ENCODE measurements at regions not wholly inside any gene's neighbourhood (a gene's known extent, or its start where the extent isn't known, plus 50 kb on each side); places are given as distances from the start of the nearest gene placed in this dataset.

DNA sequence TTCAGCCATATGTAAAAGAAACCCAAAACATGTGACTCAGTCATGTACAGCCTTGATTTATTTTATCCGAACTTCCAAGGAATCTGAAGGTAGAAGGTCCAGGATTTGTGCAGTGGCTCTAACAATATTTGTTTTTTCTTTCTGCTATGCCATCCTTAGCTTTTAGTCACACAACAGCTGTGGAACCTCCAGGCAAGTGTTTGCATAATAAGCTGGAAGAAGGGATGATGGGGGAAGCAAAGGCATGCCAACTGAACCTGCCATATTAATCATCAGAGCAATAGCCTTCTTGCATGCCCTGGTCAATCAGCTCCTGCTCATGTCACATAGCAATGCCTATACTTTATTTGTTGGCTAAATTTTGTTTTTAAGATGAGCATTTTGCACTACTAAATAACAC lies 444.7 kb upstream of the ARPP21 start:
- ATAC-seq (ENCODE audit: low read depth in 2 of 2), result no peak
- H3K4me1 ChIP-seq (ENCODE audit: control insufficient read depth, insufficient read depth, low read length, poor library complexity, severe bottlenecking), result no peaks in the 10 kb centered on the region
- Mint-ChIP-seq H3K27me3 (no peaks in the 10 kb centered on the region), H3K9me3 (peaks cover 0 to 7% (median 3%) of the 10 kb centered on the region in 7 donors), H3K27ac (no peak overlapping the region), H3K36me3 (no peaks in the 10 kb centered on the region), H3K4me3 (no peak overlapping the region), H3K4me1 (no peaks in the 10 kb centered on the region)
- peaks cover 0 to 2% of the 10 kb centered on the region in 2 experiments for H3K9me3 ChIP-seq (ENCODE audit: control insufficient read depth in 2 of 2, low read length in 2 of 2)
- H3K27ac ChIP-seq (ENCODE audit: insufficient read depth, low read length, poor library complexity, severe bottlenecking), result no peak overlapping the region
- no peak overlapping the region for H3K4me3 ChIP-seq (ENCODE audit: low read depth, low read length)
- H3K36me3 ChIP-seq (ENCODE audit: control insufficient read depth, insufficient read depth, low read length), result no peaks in the 10 kb centered on the region
- DNase-seq, result no peak
- no peaks in the 10 kb centered on the region for H3K27me3 ChIP-seq (ENCODE audit: control insufficient read depth, insufficient read depth, low read length)

DNA sequence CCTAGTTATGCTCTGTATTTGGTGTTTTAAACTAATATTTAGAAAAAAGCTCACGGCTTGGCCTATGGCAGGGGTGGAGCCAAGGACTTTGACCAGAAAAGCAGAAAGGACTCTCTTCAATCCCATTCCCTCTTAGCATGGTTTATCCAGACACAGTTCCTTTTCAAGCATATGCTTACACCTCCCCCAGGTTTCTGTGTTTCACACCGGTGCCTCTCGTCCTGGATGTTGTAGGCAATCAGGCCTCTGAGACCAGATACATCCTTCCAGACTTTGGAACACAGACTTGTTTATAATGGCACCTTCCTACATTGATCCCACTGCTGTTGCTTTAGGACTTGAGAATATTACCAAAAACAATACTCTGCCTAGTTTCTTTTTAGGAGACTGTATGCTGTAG lies 440.5 kb upstream of the ARPP21 start:
- Mint-ChIP-seq H3K4me1 (no peaks in the 10 kb centered on the region), H3K27ac (no peak overlapping the region), H3K27me3 (no peaks in the 10 kb centered on the region), H3K4me3 (no peak overlapping the region), H3K9me3 (peaks cover 0 to 18% (median 5%) of the 10 kb centered on the region in 7 donors), H3K36me3 (no peaks in the 10 kb centered on the region)
- no peaks in the 10 kb centered on the region for H3K27me3 ChIP-seq (ENCODE audit: control insufficient read depth, insufficient read depth, low read length)
- H3K36me3 ChIP-seq (ENCODE audit: control insufficient read depth, insufficient read depth, low read length), result no peaks in the 10 kb centered on the region
- no peaks in the 10 kb centered on the region for H3K9me3 ChIP-seq (ENCODE audit: control insufficient read depth in 2 of 2, low read length in 2 of 2)
- DNase-seq, result no peak
- no peak overlapping the region for H3K27ac ChIP-seq (ENCODE audit: insufficient read depth, low read length, poor library complexity, severe bottlenecking)
- ATAC-seq (ENCODE audit: low read depth in 2 of 2), result no peak
- no peaks in the 10 kb centered on the region for H3K4me1 ChIP-seq (ENCODE audit: control insufficient read depth, insufficient read depth, low read length, poor library complexity, severe bottlenecking)
- H3K4me3 ChIP-seq (ENCODE audit: low read depth, low read length), result no peak overlapping the region

DNA sequence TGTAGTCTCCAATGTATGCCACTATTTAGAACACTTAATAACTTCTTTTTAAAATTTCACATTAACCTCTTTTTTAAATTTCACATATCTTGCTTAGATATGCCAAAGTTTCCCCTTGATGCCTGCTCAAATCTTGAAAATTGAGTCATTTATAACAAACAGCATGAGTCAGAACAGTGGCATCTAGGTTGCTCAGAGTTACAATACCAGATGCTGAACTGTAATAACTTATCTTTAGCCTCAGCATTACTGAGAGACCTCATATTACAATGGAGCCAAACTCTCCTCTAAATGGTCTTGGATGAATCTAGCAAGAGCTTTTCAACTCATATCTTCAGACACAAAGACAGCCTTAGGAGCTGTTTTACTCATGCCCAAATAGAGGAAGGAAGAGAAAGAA lies 439.3 kb upstream of the ARPP21 start:
- H3K4me1 Mint-ChIP-seq, result no peaks in the 10 kb centered on the region
- H3K27me3 ChIP-seq (ENCODE audit: control insufficient read depth, insufficient read depth, low read length), result no peaks in the 10 kb centered on the region

DNA sequence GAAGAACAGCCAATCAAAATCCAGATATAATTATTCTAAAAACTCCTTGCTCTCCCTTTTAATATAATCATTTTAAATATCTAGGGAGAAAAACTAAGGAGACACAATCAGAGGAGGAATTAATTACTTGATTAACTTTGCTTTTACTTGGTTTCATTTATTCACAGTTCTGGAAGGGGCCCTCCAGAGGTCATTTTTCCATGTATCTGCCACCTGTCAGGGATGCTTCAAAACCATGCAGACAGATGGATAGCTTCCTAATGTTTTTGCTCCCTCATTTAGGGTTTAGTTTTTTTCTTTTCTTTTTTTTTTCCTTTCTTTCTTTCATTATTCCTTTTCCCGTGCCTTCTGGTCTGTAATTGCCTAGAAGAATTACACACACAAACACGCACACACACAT lies 438.1 kb upstream of the ARPP21 start:
- Mint-ChIP-seq H3K27ac (no peak overlapping the region), H3K9me3 (peaks cover 0 to 22% (median 5%) of the 10 kb centered on the region in 7 donors), H3K27me3 (no peaks in the 10 kb centered on the region), H3K4me3 (no peak overlapping the region), H3K36me3 (no peaks in the 10 kb centered on the region), H3K4me1 (no peaks in the 10 kb centered on the region)
- Histone ChIP-seq H3K27ac (ENCODE audit: insufficient read depth, low read length, poor library complexity, severe bottlenecking) (no peak overlapping the region), H3K36me3 (ENCODE audit: control insufficient read depth, insufficient read depth, low read length) (no peaks in the 10 kb centered on the region), H3K9me3 (ENCODE audit: control insufficient read depth in 2 of 2, low read length in 2 of 2) (no peaks in the 10 kb centered on the region), H3K4me1 (ENCODE audit: control insufficient read depth, insufficient read depth, low read length, poor library complexity, severe bottlenecking) (no peaks in the 10 kb centered on the region), H3K4me3 (ENCODE audit: low read depth, low read length) (no peak overlapping the region), H3K27me3 (ENCODE audit: control insufficient read depth, insufficient read depth, low read length) (no peaks in the 10 kb centered on the region)
- ATAC-seq (ENCODE audit: low read depth in 2 of 2), result no peak
- DNase-seq, result no peak

More for the DNA sequence above, 439.3 kb upstream of the ARPP21 start:
- H3K4me1 ChIP-seq (ENCODE audit: control insufficient read depth, insufficient read depth, low read length, poor library complexity, severe bottlenecking), result no peaks in the 10 kb centered on the region
- H3K27ac ChIP-seq (ENCODE audit: insufficient read depth, low read length, poor library complexity, severe bottlenecking), result no peak overlapping the region
- Mint-ChIP-seq H3K9me3 (peaks cover 0 to 19% (median 5%) of the 10 kb centered on the region in 7 donors), H3K4me3 (no peak overlapping the region), H3K36me3 (no peaks in the 10 kb centered on the region), H3K27ac (no peak overlapping the region), H3K27me3 (no peaks in the 10 kb centered on the region)
- no peaks in the 10 kb centered on the region for H3K36me3 ChIP-seq (ENCODE audit: control insufficient read depth, insufficient read depth, low read length)
- ATAC-seq (ENCODE audit: low read depth in 2 of 2) (no peak), DNase-seq (no peak)
- no peak overlapping the region for H3K4me3 ChIP-seq (ENCODE audit: low read depth, low read length)
- no peaks in the 10 kb centered on the region for H3K9me3 ChIP-seq (ENCODE audit: control insufficient read depth in 2 of 2, low read length in 2 of 2)

DNA sequence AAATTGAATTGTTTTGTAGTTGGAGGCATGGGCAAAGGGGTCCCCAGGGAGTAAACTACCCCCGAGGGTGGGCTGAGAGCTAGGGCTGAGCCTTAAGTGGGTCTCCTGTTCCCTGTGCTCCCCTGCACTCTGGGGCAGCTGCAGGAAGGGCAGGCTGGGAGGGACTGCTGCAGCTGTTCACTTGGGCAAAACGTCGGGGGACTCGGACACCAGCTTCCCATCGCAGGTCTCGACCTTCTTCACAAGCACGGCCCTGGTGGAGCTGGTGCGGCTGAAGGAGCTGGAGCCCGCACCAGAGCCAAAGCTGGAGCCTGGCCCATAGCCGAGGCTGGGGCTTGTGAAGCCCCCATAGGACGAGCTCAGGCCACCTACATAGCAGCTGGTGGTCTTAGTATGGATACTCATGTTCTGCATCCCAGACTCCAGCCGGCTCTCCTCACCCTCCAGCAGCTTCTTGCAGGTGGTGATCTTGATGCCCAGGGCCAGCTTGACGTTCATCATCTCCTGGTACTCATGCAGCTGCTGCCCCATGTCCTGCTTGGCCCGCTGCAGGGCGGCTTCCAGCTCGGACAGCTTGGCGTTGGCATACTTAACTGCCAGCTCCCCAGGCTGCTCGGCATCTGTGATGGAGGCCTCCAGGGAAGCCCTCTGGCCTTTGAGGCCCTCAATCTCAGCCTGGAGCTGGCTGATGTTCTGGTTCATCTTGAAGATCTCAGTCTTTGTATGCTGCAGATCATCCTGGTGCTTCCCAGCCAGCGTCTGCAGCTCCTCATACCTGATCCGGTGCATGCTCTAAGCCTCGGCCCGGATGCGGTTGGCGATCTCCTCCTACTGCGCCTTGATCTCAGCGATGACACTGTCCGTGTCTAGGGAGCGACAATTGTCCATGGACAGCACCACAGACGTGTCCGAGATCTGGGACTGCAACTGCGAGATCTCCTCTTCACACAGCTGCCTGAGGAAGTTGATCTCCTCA lies 423.5 kb upstream of the ARPP21 start:
- Histone ChIP-seq H3K4me3 (ENCODE audit: low read depth, low read length) (no peak overlapping the region), H3K27me3 (ENCODE audit: control insufficient read depth, insufficient read depth, low read length) (no peaks in the 10 kb centered on the region), H3K27ac (ENCODE audit: insufficient read depth, low read length, poor library complexity, severe bottlenecking) (no peak overlapping the region), H3K4me1 (ENCODE audit: control insufficient read depth, insufficient read depth, low read length, poor library complexity, severe bottlenecking) (no peaks in the 10 kb centered on the region), H3K9me3 (ENCODE audit: control insufficient read depth in 2 of 2, low read length in 2 of 2) (no peaks in the 10 kb centered on the region), H3K36me3 (ENCODE audit: control insufficient read depth, insufficient read depth, low read length) (no peaks in the 10 kb centered on the region)
- DNase-seq, result no peak
- no peak for ATAC-seq (ENCODE audit: low read depth in 2 of 2)
- Mint-ChIP-seq H3K36me3 (no peaks in the 10 kb centered on the region), H3K27me3 (no peaks in the 10 kb centered on the region), H3K4me3 (no peak overlapping the region), H3K9me3 (peaks cover 0 to 6% (median 3%) of the 10 kb centered on the region in 7 donors), H3K4me1 (no peaks in the 10 kb centered on the region), H3K27ac (no peak overlapping the region)

DNA sequence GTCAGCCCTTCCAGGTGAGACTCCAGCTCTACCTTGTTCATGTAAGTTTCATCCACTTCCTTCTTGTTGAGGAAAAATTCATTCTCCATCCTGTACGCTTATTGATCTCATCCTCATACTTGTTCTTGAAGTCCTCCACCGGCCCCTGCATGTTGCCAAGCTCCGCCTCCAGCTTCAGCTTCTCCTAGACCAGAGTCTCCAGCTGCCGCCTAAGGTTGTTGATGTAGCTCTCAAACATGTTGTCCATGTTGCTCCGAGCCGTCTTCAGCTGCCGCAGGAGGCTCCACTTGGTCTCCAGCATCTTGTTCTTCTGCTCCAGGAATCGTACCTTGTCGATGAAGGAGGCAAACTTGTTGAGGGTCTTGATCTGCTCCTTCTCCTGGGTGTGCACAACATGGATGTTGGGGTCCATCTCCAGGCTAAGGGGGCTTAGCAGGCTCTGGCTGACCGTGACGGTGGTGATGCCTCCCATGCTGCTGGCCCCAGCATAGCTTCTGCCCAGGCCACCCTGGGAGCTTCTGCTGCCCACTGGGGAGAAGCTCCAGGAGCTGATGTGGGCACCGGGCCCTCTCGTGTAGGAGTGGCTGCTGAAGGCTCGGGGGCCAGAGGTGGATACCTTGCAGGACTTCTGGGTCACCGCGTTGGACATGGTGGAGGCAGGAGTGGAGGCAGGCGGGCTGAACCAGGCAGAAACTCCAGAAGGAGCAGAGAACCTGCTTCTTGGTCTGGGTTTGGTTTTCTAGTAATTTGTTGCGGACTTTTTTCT lies 422.6 kb upstream of the ARPP21 start:
- DNase-seq, result no peak
- no peak overlapping the region for H3K27ac ChIP-seq (ENCODE audit: insufficient read depth, low read length, poor library complexity, severe bottlenecking)

DNA sequence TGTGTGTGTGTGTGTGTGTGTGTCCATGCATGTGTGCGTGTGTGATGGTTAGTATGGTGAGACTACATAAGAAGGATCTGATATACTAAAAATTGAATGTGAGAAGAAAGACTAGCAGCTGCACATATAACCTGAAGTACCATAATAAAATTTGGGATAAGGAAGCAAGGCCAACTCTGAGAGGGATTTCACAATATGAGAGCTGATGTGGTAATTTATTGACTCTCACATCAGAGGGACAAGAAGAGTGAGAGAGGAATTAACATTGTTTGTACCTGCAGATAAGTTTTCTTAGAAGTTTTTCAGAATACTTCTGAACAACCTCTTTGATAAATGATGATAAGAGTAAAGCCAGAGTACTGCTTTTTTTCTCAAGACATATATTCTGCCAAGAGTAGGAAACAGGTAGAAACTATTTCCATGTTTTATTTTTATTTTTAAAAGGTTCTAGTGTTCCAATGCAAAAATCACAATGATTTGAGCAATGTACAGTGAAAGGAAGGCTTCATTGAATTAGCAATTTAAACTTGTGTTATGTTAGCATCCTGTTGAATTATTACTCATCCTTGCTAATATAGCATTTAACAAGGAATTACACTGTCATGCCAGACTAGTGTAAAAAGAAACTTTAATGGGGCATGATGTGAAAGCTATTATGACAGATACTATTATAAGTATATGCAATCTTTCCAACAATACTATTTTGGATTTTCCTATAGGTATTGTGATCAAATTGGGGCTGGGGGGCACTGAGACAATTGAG lies 415.5 kb upstream of the ARPP21 start:
- Histone ChIP-seq H3K4me1 (ENCODE audit: control insufficient read depth, insufficient read depth, low read length, poor library complexity, severe bottlenecking) (no peaks in the 10 kb centered on the region), H3K27ac (ENCODE audit: insufficient read depth, low read length, poor library complexity, severe bottlenecking) (no peak overlapping the region), H3K9me3 (ENCODE audit: control insufficient read depth in 2 of 2, low read length in 2 of 2) (no peaks in the 10 kb centered on the region), H3K4me3 (ENCODE audit: low read depth, low read length) (no peak overlapping the region), H3K36me3 (ENCODE audit: control insufficient read depth, insufficient read depth, low read length) (no peaks in the 10 kb centered on the region), H3K27me3 (ENCODE audit: control insufficient read depth, insufficient read depth, low read length) (no peaks in the 10 kb centered on the region)
- H3K4me1 Mint-ChIP-seq, result no peaks in the 10 kb centered on the region
- H3K27me3 Mint-ChIP-seq, result no peaks in the 10 kb centered on the region
- ATAC-seq (ENCODE audit: low read depth in 2 of 2) (no peak), DNase-seq (no peak)
- no peaks in the 10 kb centered on the region for H3K36me3 Mint-ChIP-seq
- no peak overlapping the region for H3K4me3 Mint-ChIP-seq
- H3K9me3 Mint-ChIP-seq, result peaks cover 0 to 9% (median 4%) of the 10 kb centered on the region in 7 donors
- no peak overlapping the region for H3K27ac Mint-ChIP-seq

More for the DNA sequence above, 422.6 kb upstream of the ARPP21 start:
- Histone ChIP-seq H3K27me3 (ENCODE audit: control insufficient read depth, insufficient read depth, low read length) (no peaks in the 10 kb centered on the region), H3K9me3 (ENCODE audit: control insufficient read depth in 2 of 2, low read length in 2 of 2) (no peaks in the 10 kb centered on the region), H3K4me3 (ENCODE audit: low read depth, low read length) (no peak overlapping the region), H3K4me1 (ENCODE audit: control insufficient read depth, insufficient read depth, low read length, poor library complexity, severe bottlenecking) (no peaks in the 10 kb centered on the region), H3K36me3 (ENCODE audit: control insufficient read depth, insufficient read depth, low read length) (no peaks in the 10 kb centered on the region)
- Mint-ChIP-seq H3K27ac (no peak overlapping the region), H3K4me1 (no peaks in the 10 kb centered on the region), H3K4me3 (no peak overlapping the region), H3K9me3 (peaks cover 0 to 6% (median 4%) of the 10 kb centered on the region in 7 donors), H3K36me3 (no peaks in the 10 kb centered on the region), H3K27me3 (no peaks in the 10 kb centered on the region)
- ATAC-seq (ENCODE audit: low read depth in 2 of 2), result no peak
